H9 (cell line): ENCODE measurements at regions not wholly inside any gene's neighbourhood (a gene's known extent, or its start where the extent isn't known, plus 50 kb on each side); places are given as distances from the start of the nearest gene placed in this dataset.

Experiments used
- DNase-seq: peaks from one replicate; pipeline ENCODE4 v3.0.0-alpha.2; 2017
- H2AFZ ChIP-seq: one replicate; pipeline ENCODE4 v1.6.1; 2013; ENCODE audit warnings: mild to moderate bottlenecking, low read length, control low read depth, moderate library complexity
- H2AK5ac ChIP-seq: 2 replicates; pipeline ENCODE4 v1.6.1; 2013; ENCODE audit warnings: low read length, control low read depth, mixed read lengths; ENCODE audit not compliant: insufficient read length
- H2BK120ac ChIP-seq: one replicate; pipeline ENCODE4 v1.6.1; 2013; ENCODE audit warnings: low read depth, mild to moderate bottlenecking, low read length, control low read depth, inconsistent platforms; ENCODE audit not compliant: poor library complexity, severe bottlenecking
- H2BK12ac ChIP-seq: 2 replicates; pipeline ENCODE4 v1.6.1; 2013; ENCODE audit warnings: low read length, control low read depth, mixed read lengths, low read depth; ENCODE audit not compliant: insufficient read length
- H2BK15ac ChIP-seq: 2 replicates; pipeline ENCODE4 v1.6.1; 2013; ENCODE audit warnings: low read depth, low read length, control low read depth
- H2BK20ac ChIP-seq: one replicate; pipeline ENCODE4 v1.6.1; 2013; ENCODE audit warnings: low read depth, mild to moderate bottlenecking, low read length, control low read depth, inconsistent platforms; ENCODE audit not compliant: poor library complexity, severe bottlenecking
- H2BK5ac ChIP-seq: 2 replicates; pipeline ENCODE4 v1.6.1; 2013; ENCODE audit warnings: low read length, control low read depth, mixed read lengths; ENCODE audit not compliant: insufficient read length
- H3K14ac ChIP-seq: 2 replicates; pipeline ENCODE4 v1.6.1; 2013; ENCODE audit warnings: low read length, control low read depth; ENCODE audit not compliant: insufficient read depth
- H3K18ac ChIP-seq: 2 replicates; pipeline ENCODE4 v1.6.1; 2013; ENCODE audit warnings: low read depth, mild to moderate bottlenecking, mixed read lengths, low read length, control low read depth; ENCODE audit not compliant: insufficient read length
- H3K23ac ChIP-seq: 2 replicates; pipeline ENCODE4 v1.6.1; 2013; ENCODE audit warnings: low read length, control low read depth, mixed read lengths, low read depth; ENCODE audit not compliant: insufficient read length
- H3K23me2 ChIP-seq: 2 replicates; pipeline ENCODE4 v1.6.1; 2013; ENCODE audit warnings: low read depth, mild to moderate bottlenecking, mixed read lengths, low read length, control low read depth; ENCODE audit not compliant: insufficient read length, poor library complexity, severe bottlenecking
- H3K27ac ChIP-seq: 2 replicates; pipeline ENCODE4 v1.5.1; 2013; ENCODE audit warnings: low read length, control low read depth, mixed read lengths, low read depth; ENCODE audit not compliant: insufficient read length
- H3K27me3 ChIP-seq: 2 replicates; pipeline ENCODE4 v1.6.1; 2013; ENCODE audit warnings: low read length, control low read depth, inconsistent platforms; ENCODE audit not compliant: insufficient read depth
- H3K4ac ChIP-seq: 2 replicates; pipeline ENCODE4 v1.6.1; 2013; ENCODE audit warnings: low read depth, mild to moderate bottlenecking, control low read depth, inconsistent platforms, low read length, moderate library complexity
- H3K4me1 ChIP-seq: 2 replicates; pipeline ENCODE4 v1.6.1; 2013; ENCODE audit warnings: low read length, control low read depth, inconsistent platforms; ENCODE audit not compliant: insufficient read depth
- H3K4me2 ChIP-seq: 2 replicates; pipeline ENCODE4 v1.6.1; 2013; ENCODE audit warnings: low read length, control low read depth, mixed read lengths; ENCODE audit not compliant: insufficient read length, insufficient read depth
- H3K56ac ChIP-seq: 2 replicates; pipeline ENCODE4 v1.6.1; 2013; ENCODE audit warnings: low read depth, mild to moderate bottlenecking, mixed read lengths, low read length, control low read depth; ENCODE audit not compliant: insufficient read length
- H3K79me1 ChIP-seq: 2 replicates; pipeline ENCODE4 v1.6.1; 2013; ENCODE audit warnings: low read depth, mild to moderate bottlenecking, moderate library complexity, low read length, control low read depth, inconsistent platforms; ENCODE audit not compliant: insufficient read depth, poor library complexity, severe bottlenecking
- H3K79me2 ChIP-seq: 2 replicates; pipeline ENCODE4 v1.6.1; 2013; ENCODE audit warnings: low read length, control low read depth, inconsistent platforms; ENCODE audit not compliant: insufficient read depth
- H3K9ac ChIP-seq: 2 replicates; pipeline ENCODE4 v1.6.1; 2013; ENCODE audit warnings: low read length, control low read depth, mixed read lengths; ENCODE audit not compliant: insufficient read length; ENCODE audit errors: extremely low read depth
- H3K9me3 ChIP-seq: one replicate; pipeline ENCODE4 v1.6.1; 2013; ENCODE audit warnings: low read depth, low read length, inconsistent platforms; ENCODE audit not compliant: control insufficient read depth
- H3T11ph ChIP-seq: one replicate; pipeline ENCODE4 v1.6.1; 2013; ENCODE audit warnings: mild to moderate bottlenecking, low read length, control low read depth, inconsistent platforms
- H4K20me1 ChIP-seq: one replicate; pipeline ENCODE4 v1.6.1; 2013; ENCODE audit not compliant: control insufficient read depth, insufficient read length, insufficient read depth
- H4K5ac ChIP-seq: 2 replicates; pipeline ENCODE4 v1.6.1; 2013; ENCODE audit warnings: low read depth, mild to moderate bottlenecking, mixed read lengths, low read length, control low read depth; ENCODE audit not compliant: insufficient read length
- H4K8ac ChIP-seq: replicated peaks from 2 replicates; pipeline ENCODE4 v1.6.1; 2013; ENCODE audit warnings: low read length, control low read depth, mixed read lengths, low read depth; ENCODE audit not compliant: insufficient read length
- H4K91ac ChIP-seq: 2 replicates; pipeline ENCODE4 v1.6.1; 2013; ENCODE audit warnings: low read depth, mild to moderate bottlenecking, moderate library complexity, mixed read lengths, low read length, control low read depth; ENCODE audit not compliant: insufficient read length
- H3K27ac Mint-ChIP-seq, 3 experiments: 2 replicates in 2 of 3; 3 replicates in 1 of 3; pipeline ENCODE4 v1.8.0; 2020 to 2021; ENCODE audit warnings: mixed read lengths in 3 of 3, mild to moderate bottlenecking in 1 of 3, moderate library complexity in 1 of 3
- H3K27me3 Mint-ChIP-seq: 2 replicates; pipeline ENCODE4 v1.8.0; 2021; ENCODE audit warnings: low read depth, mild to moderate bottlenecking, moderate library complexity, mixed read lengths
- H3K36me3 Mint-ChIP-seq, 3 experiments: 2 replicates in 2 of 3; 3 replicates in 1 of 3; pipeline ENCODE4 v1.8.0; 2020 to 2021; ENCODE audit warnings: low read depth in 3 of 3, mixed read lengths in 3 of 3; ENCODE audit not compliant: insufficient read depth in 1 of 3
- H3K4me1 Mint-ChIP-seq, 2 experiments: 2 replicates each; pipeline ENCODE4 v1.8.0; 2020; ENCODE audit warnings: mixed read lengths in 2 of 2
- H3K4me3 Mint-ChIP-seq, 2 experiments: 2 replicates in 1 of 2; 3 replicates in 1 of 2; pipeline ENCODE4 v1.8.0; 2020 to 2021; ENCODE audit warnings: mild to moderate bottlenecking in 2 of 2, mixed read lengths in 2 of 2, moderate library complexity in 1 of 2
- H3K9me3 Mint-ChIP-seq, 2 experiments: 2 replicates in 1 of 2; 3 replicates in 1 of 2; pipeline ENCODE4 v1.8.0; 2020; ENCODE audit warnings: mild to moderate bottlenecking in 2 of 2, mixed read lengths in 2 of 2, moderate library complexity in 1 of 2
- WGBS: extraction: QIAGEN DNeasy Blood & Tissue Kit; methylation state at CpG from one replicate; pipeline ENCODE4 v1.1.7; 2013; ENCODE audit warnings: missing lambda C conversion rate, low lambda C conversion rate, mixed read lengths; ENCODE audit not compliant: insufficient read length; ENCODE audit errors: extremely low coverage; 5-methylcytosine and 5-hydroxymethylcytosine counted together
- TF ChIP-seq, protein P1 (sequence below): fragments of 200-600 bp; sonication (generic); conservative IDR thresholded peaks from 3 replicates; pipeline ENCODE4 v1.8.0; 2021; ENCODE audit warnings: antibody characterized with exemption, mild to moderate bottlenecking

DNA sequence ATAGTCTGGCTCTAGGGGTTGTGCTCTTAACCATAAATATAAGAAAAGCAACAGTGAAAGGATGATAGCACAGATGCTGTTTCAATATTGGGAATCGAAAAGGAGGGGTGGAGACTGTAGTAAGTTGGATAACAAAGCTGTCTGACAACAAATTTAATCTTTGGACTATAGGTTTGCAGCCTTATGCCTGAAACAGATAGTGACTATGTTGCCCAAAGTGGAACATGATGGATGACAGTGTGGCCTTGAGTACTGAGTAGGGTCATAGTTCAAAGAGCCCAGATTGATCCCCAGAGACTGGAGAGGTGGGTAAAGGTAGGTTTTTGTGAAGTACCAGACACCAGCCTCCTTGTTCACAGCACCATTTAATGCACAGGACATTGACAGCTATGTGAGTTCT, 144.0 kb upstream of the PALMD start:
- Histone ChIP-seq H4K5ac (no peak overlapping the region), H2BK5ac (no peak overlapping the region), H2BK12ac (no peak overlapping the region), H3K4ac (no peak overlapping the region), H3K27ac (no peak overlapping the region), H2AFZ (no peak overlapping the region), H3K18ac (no peak overlapping the region), H3K23me2 (no peaks in the 10 kb centered on the region), H3K79me2 (no peaks in the 10 kb centered on the region), H3K56ac (no peak overlapping the region), H3K4me2 (no peak overlapping the region), H2BK120ac (no peak overlapping the region), H2BK15ac (no peak overlapping the region), H3K23ac (no peak overlapping the region), H2BK20ac (no peak overlapping the region), H3K4me1 (no peaks in the 10 kb centered on the region), H3K79me1 (no peaks in the 10 kb centered on the region), H4K20me1 (no peaks in the 10 kb centered on the region), H4K8ac (no peak overlapping the region), H4K91ac (no peak overlapping the region), H3K27me3 (no peaks in the 10 kb centered on the region), H3T11ph (no peak overlapping the region), H3K9ac (no peak overlapping the region), H2AK5ac (no peak overlapping the region), H3K14ac (no peak overlapping the region), H3K9me3 (no peaks in the 10 kb centered on the region)
- DNase-seq: no peak
- TF ChIP-seq, protein P1, sequence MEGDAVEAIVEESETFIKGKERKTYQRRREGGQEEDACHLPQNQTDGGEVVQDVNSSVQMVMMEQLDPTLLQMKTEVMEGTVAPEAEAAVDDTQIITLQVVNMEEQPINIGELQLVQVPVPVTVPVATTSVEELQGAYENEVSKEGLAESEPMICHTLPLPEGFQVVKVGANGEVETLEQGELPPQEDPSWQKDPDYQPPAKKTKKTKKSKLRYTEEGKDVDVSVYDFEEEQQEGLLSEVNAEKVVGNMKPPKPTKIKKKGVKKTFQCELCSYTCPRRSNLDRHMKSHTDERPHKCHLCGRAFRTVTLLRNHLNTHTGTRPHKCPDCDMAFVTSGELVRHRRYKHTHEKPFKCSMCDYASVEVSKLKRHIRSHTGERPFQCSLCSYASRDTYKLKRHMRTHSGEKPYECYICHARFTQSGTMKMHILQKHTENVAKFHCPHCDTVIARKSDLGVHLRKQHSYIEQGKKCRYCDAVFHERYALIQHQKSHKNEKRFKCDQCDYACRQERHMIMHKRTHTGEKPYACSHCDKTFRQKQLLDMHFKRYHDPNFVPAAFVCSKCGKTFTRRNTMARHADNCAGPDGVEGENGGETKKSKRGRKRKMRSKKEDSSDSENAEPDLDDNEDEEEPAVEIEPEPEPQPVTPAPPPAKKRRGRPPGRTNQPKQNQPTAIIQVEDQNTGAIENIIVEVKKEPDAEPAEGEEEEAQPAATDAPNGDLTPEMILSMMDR: no peak
- Mint-ChIP-seq H3K9me3 (peaks cover 6 to 8% of the 10 kb centered on the region in 2 experiments), H3K4me1 (0 out of 4 replicates have a peak, but pooled peaks cover 0 to 2% of the 10 kb centered on the region in 2 experiments), H3K4me3 (no peak overlapping the region), H3K27ac (no peak overlapping the region), H3K36me3 (peaks cover 2 to 9% (median 2%) of the 10 kb centered on the region in 3 experiments; a peak in 6 of 7 replicates), H3K27me3 (no peaks in the 10 kb centered on the region)
- WGBS: no CpG with 5 or more reads among the region's 1 CpG
